ENCODE measurements at regions not wholly inside any gene's neighbourhood (a gene's known extent, or its start where the extent isn't known, plus 50 kb on each side); places are given as distances from the start of the nearest gene placed in this dataset.
A peak's percentile ranks its signal among the peaks of the same experiment; 100 is the strongest.
"Not testable (repeated sequence)": the region's sequence is repeated elsewhere in the genome, so short reads cannot be mapped to it uniquely, and the experiment has no call there.

DNA sequence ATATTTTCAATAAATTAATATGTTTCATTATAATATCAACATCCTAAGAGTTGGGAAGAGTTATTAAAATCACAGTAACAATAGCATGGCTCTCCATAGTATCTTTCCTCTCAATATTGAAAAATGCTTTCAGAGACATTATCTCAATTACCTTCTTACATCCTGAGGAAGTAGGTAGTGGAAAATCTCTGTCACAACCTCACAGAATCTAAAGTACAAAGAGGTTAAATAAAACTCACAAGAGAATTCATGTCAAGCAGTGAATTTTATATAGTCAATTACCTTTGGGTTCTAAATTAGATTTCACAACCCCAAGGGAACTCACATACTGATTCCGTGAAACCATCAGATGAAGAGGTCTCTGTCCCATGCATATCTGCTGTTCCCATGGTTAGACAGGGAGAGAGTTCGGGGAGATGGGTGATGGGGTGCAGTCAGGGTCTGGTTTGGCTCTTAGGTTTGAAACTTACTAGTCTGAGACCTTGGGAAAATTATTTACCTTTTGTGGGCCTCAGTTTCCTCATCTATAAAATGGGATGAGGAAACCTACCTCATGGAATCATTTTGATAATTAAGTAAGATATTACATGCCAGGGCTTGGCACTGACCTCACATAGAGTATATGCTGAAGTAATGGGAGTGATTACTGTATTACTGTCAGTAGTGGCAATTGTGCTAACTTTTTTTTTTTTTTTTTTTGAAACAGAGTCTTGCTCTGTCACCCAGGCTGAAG is 74.0 kb upstream of the SNX9 start:
- H3K9me3 Mint-ChIP-seq, result peaks cover 7% of the 10 kb centered on the region
- peaks cover 2% of the 10 kb centered on the region for H3K27me3 Mint-ChIP-seq
- H3K27ac Mint-ChIP-seq, result peak overlapping the region; percentile 7
- no peak for DNase-seq
- ChIA-PET POLR2A (no interaction called here), CTCF (no interaction called here)
- intact Hi-C loops (cut with micrococcal nuclease), result no loop called here
- H3K4me3 Mint-ChIP-seq, result no peak overlapping the region
- no peaks in the 10 kb centered on the region for H3K36me3 Mint-ChIP-seq
- H3K4me1 Mint-ChIP-seq (ENCODE audit: low read depth), result peaks cover 48% of the 10 kb centered on the region

DNA sequence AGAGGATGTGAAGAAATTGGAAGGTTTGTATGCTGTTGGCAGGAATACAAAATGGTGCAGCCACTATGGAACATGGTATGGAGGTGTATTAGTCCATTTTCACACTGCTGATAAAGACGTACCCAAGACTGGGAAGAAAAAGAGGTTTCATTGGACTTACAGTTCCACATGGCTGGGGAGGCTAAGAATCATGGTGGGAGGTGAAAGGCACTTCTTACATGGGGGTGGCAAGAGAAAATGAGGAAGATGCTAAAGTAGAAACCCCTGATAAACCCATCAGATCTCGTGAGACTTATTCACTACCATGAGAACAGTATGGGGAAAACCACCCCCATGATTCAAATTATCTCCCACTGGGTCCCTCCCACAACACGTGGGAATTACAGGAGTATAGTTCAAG is 72.1 kb upstream of the SNX9 start:
- H3K27ac Mint-ChIP-seq, H3K36me3 Mint-ChIP-seq, H3K4me3 Mint-ChIP-seq, H3K9me3 Mint-ChIP-seq, DNase-seq, CTCF ChIA-PET, POLR2A ChIA-PET, H3K27me3 Mint-ChIP-seq: not testable (repeated sequence)
- H3K4me1 Mint-ChIP-seq (ENCODE audit: low read depth), result peaks cover 68% of the 10 kb centered on the region
- intact Hi-C loops (cut with micrococcal nuclease), result loop anchor here (10.0 kb wide), 1 partner anchor 646 kb away; no protein-coding TSS in a partner anchor

DNA sequence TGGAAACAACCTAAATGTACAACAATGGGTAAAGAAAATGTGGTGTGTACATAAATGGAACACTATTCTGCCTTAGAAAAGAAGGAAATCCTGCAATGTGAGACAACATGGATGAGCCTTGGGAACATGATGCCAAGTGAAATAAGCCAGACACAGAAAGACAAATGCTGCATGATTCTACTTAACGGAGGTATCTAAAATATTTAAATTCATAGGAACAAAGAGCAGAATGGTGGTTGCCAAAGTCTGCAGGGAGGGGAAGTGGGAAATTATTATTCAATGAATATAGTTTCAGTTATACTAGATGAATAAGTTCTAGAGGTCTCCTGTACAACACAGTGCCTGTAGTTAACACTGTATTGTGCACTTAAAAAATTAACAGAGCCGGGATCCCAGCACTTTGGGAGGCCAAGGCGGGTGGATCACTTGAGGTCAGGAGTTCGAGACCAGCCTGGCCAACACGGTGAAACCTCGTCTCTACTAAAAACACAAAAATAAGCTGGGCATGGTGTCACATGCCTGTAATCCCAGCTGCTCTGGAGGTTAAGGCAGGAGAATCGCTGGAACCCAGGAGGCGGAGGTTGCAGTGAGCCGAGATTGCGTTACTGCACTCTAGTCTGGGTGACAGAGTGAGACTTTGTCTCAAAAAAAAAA is 71.4 kb upstream of the SNX9 start:
- Mint-ChIP-seq H3K4me3 (no peak overlapping the region), H3K36me3 (no peaks in the 10 kb centered on the region), H3K27ac (no peak overlapping the region), H3K27me3 (peaks cover 2% of the 10 kb centered on the region), H3K9me3 (peaks cover 7% of the 10 kb centered on the region), H3K4me1 (ENCODE audit: low read depth) (peaks cover 75% of the 10 kb centered on the region)
- POLR2A ChIA-PET, result no interaction called here
- intact Hi-C loops (cut with micrococcal nuclease), result loop anchor here (10.0 kb wide), 1 partner anchor 647 kb away; no protein-coding TSS in a partner anchor
- CTCF ChIA-PET, result no interaction called here
- DNase-seq, result no peak

DNA sequence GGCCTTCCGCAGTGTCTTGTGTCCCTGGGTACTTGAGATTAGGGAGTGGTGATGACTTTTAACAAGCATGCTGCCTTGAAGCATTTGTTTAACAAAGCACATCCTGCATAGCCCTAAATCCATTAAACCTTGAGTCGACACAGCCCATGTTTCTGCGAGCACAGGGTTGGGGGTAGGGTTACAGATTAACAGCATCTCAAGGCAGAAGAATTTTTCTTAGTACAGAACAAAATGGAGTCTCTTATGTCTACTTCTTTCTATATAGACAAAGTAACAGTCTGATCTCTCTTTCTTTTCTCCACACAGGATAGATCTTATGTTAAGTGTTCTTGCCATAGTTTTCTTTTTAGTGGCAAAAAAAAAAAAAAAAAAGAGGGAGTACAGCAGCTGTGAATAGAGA is 70.2 kb upstream of the SNX9 start:
- POLR2A ChIA-PET, H3K36me3 Mint-ChIP-seq, H3K27ac Mint-ChIP-seq, H3K9me3 Mint-ChIP-seq, H3K27me3 Mint-ChIP-seq, H3K4me3 Mint-ChIP-seq, DNase-seq: not testable (repeated sequence)
- H3K4me1 Mint-ChIP-seq (ENCODE audit: low read depth), result peaks cover 81% of the 10 kb centered on the region
- CTCF ChIA-PET, result interaction anchor here (2.0 kb wide), 1 partner anchor 10 kb away, joined by 5 read pairs; no protein-coding TSS in a partner anchor
- intact Hi-C loops (cut with micrococcal nuclease), result loop anchor here (10.0 kb wide), 1 partner anchor 648 kb away; no protein-coding TSS in a partner anchor

- Mint-ChIP-seq H3K4me1 (ENCODE audit: low read depth) (peaks cover 84% of the 10 kb centered on the region), H3K36me3 (no peaks in the 10 kb centered on the region), H3K4me3 (no peak overlapping the region), H3K27ac (no peak overlapping the region), H3K9me3 (peaks cover 7% of the 10 kb centered on the region), H3K27me3 (no peaks in the 10 kb centered on the region)
- ChIA-PET POLR2A (interaction anchor here (1.0 kb wide), 1 partner anchor 10 kb away, joined by 3 read pairs; no protein-coding TSS in a partner anchor), CTCF (interaction anchor here (1.3 to 2.0 kb wide), 2 partner anchors 9 to 11 kb away, joined by 5 read pairs; no protein-coding TSS in a partner anchor)
- intact Hi-C loops (cut with micrococcal nuclease), result loop anchor here (10.0 kb wide), 1 partner anchor 648 kb away; no protein-coding TSS in a partner anchor
- no peak for DNase-seq
These were observed 69.8 kb upstream of the SNX9 start for GRCh38 chr6:157753291-157753690.

GRCh38 chr6:157753801-157754200 is 69.2 kb upstream of the SNX9 start:
- Mint-ChIP-seq H3K27ac (peak overlapping the region; percentile 89), H3K4me1 (ENCODE audit: low read depth) (peaks cover 87% of the 10 kb centered on the region)
- ChIA-PET CTCF (interaction anchor here (1.3 to 4.8 kb wide), 3 partner anchors 9 to 78 kb away, joined by 5 to 39 read pairs (median 5); no protein-coding TSS in a partner anchor), POLR2A (interaction anchor here (0.7 to 1.0 kb wide), 3 partner anchors 9 to 75 kb away, joined by 3 to 4 read pairs (median 3); no protein-coding TSS in a partner anchor)
- DNase-seq, H3K4me3 Mint-ChIP-seq, H3K36me3 Mint-ChIP-seq, H3K9me3 Mint-ChIP-seq, H3K27me3 Mint-ChIP-seq: not testable (repeated sequence)
- intact Hi-C loops (cut with micrococcal nuclease), result loop anchor here (10.0 kb wide), 1 partner anchor 649 kb away; no protein-coding TSS in a partner anchor

DNA sequence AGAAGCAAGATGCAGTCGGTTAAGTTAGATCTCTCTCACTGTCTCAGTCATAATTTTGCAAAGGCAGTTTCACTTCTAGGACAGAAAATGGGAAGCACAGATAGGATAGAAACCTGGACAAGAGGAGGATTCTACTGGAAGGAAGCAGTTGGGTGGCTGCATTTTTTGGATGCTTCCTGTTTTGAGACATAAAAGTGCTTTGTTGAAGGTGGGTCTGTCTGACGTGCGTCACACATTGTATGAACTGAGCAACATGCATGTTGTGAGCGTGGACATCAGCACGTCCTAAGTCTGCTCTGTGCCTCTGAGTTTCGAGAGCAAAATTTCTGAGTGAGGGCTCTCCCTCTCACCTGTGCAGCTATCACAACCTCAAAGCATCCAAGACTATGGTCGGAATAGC is 68.7 kb upstream of the SNX9 start:
- CTCF ChIA-PET, result interaction anchor here (1.3 to 4.8 kb wide), 3 partner anchors 8 to 77 kb away, joined by 5 to 39 read pairs (median 5); no protein-coding TSS in a partner anchor
- H3K27me3 Mint-ChIP-seq, result no peaks in the 10 kb centered on the region
- H3K4me1 Mint-ChIP-seq (ENCODE audit: low read depth), result peaks cover 86% of the 10 kb centered on the region
- peak overlapping the region; percentile 89 for H3K27ac Mint-ChIP-seq
- intact Hi-C loops (cut with micrococcal nuclease), result loop anchor here (10.0 kb wide), 1 partner anchor 650 kb away; no protein-coding TSS in a partner anchor
- no peak for DNase-seq
- peaks cover 7% of the 10 kb centered on the region for H3K9me3 Mint-ChIP-seq
- POLR2A ChIA-PET, result interaction anchor here (0.7 to 1.9 kb wide), 5 partner anchors 9 to 106 kb away, joined by 3 to 5 read pairs (median 3); no protein-coding TSS in a partner anchor
- H3K36me3 Mint-ChIP-seq, result no peaks in the 10 kb centered on the region
- H3K4me3 Mint-ChIP-seq, result no peak overlapping the region

DNA sequence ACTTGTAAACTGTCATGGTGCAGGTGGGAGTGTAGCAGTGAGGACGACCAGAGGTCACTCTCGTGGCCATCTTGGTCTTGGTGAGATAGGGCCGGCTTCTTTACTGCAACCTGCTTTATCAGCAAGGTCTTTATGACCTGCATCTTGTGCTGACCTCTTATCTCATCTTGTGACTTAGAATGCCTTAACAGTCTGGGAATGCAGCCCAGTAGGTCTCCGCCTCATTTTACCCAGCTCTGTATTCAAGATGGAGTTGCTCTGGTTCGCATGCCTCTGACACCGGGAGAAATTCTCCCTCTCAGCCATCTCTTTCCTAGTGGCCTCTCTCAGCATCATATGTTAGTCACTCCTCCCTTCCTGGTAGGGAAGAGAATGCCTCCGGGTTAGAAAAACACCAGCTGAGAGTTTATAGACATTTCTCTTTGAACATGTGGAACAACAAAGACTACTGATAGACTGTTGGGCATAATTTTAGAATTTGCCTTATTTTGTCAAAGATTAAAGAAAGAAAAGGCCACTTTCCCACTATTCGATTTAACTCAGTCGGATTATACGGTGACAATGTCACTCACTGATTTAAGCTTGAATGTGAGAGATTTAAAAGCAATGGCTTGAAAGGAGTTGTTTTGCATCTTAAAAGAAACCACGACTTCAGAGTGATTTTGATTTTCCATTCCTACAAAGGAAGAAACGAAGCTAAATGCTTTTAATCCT is 67.9 kb upstream of the SNX9 start:
- Mint-ChIP-seq H3K27me3 (no peaks in the 10 kb centered on the region), H3K27ac (peak overlapping the region; percentile 89), H3K9me3 (peaks cover 7% of the 10 kb centered on the region), H3K36me3 (no peaks in the 10 kb centered on the region), H3K4me1 (ENCODE audit: low read depth) (peaks cover 89% of the 10 kb centered on the region), H3K4me3 (peak overlapping the region; percentile 30)
- ChIA-PET CTCF (interaction anchor here (0.9 to 11.7 kb wide), 16 partner anchors 8 to 430 kb away, joined by 3 to 172 read pairs (median 6); no protein-coding TSS in a partner anchor), POLR2A (interaction anchor here (0.8 to 1.9 kb wide), 12 partner anchors 8 to 431 kb away, joined by 3 to 13 read pairs (median 6); partner anchors contain the start of gene TMEM242)
- intact Hi-C loops (cut with micrococcal nuclease), result loop anchor here (1.0 to 10.0 kb wide), 3 partner anchors 9 to 650 kb away; no protein-coding TSS in a partner anchor
- DNase-seq, result no peak

GRCh38 chr6:157755746-157756411 is 67.2 kb upstream of the SNX9 start:
- Mint-ChIP-seq H3K36me3 (no peaks in the 10 kb centered on the region), H3K9me3 (peaks cover 6% of the 10 kb centered on the region), H3K4me3 (peak overlapping the region; percentile 30), H3K27me3 (no peaks in the 10 kb centered on the region), H3K27ac (peak overlapping the region; percentile 89), H3K4me1 (ENCODE audit: low read depth) (peaks cover 92% of the 10 kb centered on the region)
- ChIA-PET CTCF (interaction anchor here (0.6 to 11.7 kb wide), 37 partner anchors 8 to 441 kb away, joined by 3 to 172 read pairs (median 4); no protein-coding TSS in a partner anchor), POLR2A (interaction anchor here (0.6 to 1.9 kb wide), 13 partner anchors 8 to 432 kb away, joined by 3 to 13 read pairs (median 5); partner anchors contain the start of gene TMEM242)
- intact Hi-C loops (cut with micrococcal nuclease), result loop anchor here (1.0 to 10.0 kb wide), 8 partner anchors 8 to 651 kb away; no protein-coding TSS in a partner anchor
- peak; percentile 87 for DNase-seq

DNA sequence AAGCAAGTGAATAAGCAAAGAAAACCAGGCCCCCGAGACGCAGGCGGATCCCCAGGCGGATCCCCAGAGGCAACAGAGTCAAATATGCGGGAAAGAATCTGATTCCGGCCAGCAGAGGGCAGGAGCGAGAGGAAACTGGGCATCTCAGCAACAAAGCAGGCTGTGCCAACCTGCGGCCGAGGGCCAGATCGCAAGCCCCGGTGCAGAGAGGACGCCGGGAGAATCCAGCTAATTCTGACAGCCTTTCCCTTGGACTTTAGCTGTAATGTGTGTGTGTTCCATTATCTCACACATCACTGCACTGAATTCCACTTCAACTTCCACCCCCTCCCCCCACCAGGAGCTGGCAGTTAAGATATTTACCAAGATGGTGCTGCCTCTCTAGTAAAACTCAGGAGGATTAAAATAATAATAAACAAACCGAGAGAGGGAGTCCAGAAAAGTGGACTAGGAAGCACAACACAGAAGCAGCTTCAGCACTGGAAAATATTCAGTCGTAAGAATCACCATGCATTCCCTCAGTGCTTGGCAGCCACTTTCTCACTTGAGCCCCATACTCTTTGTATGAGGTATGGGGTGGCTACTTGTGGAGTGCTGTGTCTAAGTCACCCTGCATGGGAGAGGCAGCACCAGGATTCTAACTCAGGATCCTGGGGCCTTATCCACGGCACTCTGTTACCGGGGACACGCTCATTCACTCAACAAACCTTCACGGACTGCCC is 66.2 kb upstream of the SNX9 start:
- H3K4me3 Mint-ChIP-seq, result peak overlapping the region; percentile 38
- peak; percentile 91 for DNase-seq
- peaks cover 2% of the 10 kb centered on the region for H3K36me3 Mint-ChIP-seq
- H3K9me3 Mint-ChIP-seq, result peaks cover 4% of the 10 kb centered on the region
- no peaks in the 10 kb centered on the region for H3K27me3 Mint-ChIP-seq
- CTCF ChIA-PET, result interaction anchor here (0.6 to 11.7 kb wide), 41 partner anchors 7 to 442 kb away, joined by 3 to 172 read pairs (median 4); no protein-coding TSS in a partner anchor
- peak overlapping the region; percentile 89 for H3K27ac Mint-ChIP-seq
- POLR2A ChIA-PET, result interaction anchor here (1.6 kb wide), 3 partner anchors 44 to 137 kb away, joined by 5 to 7 read pairs (median 6); no protein-coding TSS in a partner anchor
- intact Hi-C loops (cut with micrococcal nuclease), result loop anchor here (1.0 to 10.0 kb wide), 8 partner anchors 67 to 652 kb away; no protein-coding TSS in a partner anchor
- H3K4me1 Mint-ChIP-seq (ENCODE audit: low read depth), result peaks cover 92% of the 10 kb centered on the region
